NCI-H187 (cell line): ENCODE measurements at regions not wholly inside any gene's neighbourhood (a gene's known extent, or its start where the extent isn't known, plus 50 kb on each side); places are given as distances from the start of the nearest gene placed in this dataset.
"Not testable (repeated sequence)": the region's sequence is repeated elsewhere in the genome, so short reads cannot be mapped to it uniquely, and the experiment has no call there.

Source experiments
- DNase-seq, 2 experiments: peaks; one replicate each; lab custom pipeline; 2025; lab: John Stamatoyannopoulos, UW

DNA sequence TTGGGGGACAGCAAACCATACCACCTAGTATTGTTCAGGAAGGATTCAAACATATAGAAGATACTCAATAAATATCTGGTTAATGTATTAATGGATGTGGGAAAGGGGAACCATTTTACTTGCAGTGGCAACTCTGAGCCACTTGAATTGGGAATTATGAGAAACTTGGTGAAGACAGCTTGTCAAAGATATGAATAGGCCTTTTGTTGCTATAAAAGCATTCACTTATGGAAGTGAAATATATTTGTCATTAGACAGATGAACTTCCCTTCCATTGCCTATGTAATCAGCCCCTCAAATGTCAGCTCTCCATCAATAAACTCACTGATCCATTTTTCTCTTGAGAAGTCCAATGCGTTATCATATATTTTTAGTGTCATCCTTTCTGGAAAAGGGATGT, 56.1 kb downstream of the GPR85 start:
- DNase-seq: no peak

DNA sequence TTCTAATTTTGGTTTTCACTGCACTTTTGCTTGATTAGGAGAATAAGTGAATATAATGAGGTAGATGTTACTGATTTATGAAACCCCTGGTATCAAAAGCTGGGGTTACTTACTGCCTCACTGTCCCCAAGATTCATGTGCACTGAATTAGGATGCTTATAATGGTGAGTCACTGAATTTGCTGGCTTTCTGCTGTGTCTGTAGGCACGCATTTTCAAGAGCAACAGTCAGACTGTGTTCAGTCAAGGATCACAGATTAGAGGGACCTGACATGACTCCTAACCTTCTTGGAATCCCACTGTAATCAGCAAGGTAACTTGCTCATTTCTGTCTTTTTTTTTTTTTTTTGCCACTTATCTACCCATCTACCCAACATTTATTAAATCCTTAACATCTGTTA, 59.7 kb downstream of the GPR85 start:
- no peak for DNase-seq

DNA sequence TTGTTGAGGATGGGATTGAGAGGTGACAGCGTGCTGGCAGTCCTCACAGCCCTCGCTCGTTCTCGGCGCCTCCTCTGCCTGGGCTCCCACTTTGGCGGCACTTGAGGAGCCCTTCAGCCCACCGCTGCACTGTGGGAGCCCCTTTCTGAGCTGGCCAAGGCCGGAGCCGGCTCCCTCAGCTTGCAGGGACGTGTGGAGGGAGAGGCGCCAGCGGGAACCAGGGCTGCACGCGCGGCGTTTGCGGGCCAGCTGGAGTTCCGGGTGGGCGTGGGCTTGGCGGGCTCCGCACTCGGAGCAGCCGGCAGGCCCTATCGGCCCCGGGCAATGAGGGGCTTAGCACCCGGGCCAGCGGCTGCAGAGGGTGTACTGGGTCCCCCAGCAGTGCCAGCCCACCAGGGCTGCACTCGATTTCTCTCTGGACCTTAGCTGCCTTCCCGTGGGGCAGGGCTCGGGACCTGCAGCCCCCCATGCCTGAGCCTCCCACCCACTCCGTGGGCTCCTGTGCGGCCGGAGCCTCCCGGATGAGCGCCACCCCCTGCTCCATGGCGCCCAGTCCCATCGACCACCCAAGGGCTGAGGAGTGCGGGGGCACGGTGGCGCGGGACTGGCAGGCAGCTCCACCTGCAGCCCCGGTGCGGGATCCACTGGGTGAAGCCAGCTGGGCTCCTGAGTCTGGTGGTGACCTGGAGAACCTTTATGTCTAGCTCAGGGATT, 69.3 kb downstream of the GPR85 start:
- DNase-seq: not testable (repeated sequence)

DNA sequence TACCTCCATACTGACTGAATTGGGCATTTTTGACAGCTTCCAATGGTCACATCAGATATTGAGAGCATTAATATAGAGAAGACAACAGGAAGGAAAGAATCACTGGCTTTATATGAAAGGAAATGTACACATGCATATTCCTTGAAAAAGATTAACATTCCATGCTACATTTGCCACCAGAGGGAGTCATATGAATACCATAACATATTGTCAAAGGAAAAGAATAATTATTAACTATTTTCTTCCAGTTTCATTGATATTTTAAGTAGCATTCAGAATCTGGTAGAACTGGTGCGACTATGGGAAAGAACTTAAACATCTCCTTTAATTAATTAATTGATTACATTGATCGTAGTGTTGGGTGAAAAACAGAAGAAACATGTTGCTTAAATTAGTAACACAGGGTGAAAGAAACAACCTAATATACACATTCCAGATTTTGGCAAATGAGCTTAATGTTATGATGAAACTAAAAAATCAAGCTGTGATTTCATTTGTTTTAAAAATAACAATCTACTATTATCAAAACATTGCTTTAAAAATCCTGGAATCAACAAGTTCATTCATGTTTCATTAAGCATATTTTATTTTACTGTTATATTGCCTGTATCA, 71.5 kb downstream of the GPR85 start:
- DNase-seq: no peak

DNA sequence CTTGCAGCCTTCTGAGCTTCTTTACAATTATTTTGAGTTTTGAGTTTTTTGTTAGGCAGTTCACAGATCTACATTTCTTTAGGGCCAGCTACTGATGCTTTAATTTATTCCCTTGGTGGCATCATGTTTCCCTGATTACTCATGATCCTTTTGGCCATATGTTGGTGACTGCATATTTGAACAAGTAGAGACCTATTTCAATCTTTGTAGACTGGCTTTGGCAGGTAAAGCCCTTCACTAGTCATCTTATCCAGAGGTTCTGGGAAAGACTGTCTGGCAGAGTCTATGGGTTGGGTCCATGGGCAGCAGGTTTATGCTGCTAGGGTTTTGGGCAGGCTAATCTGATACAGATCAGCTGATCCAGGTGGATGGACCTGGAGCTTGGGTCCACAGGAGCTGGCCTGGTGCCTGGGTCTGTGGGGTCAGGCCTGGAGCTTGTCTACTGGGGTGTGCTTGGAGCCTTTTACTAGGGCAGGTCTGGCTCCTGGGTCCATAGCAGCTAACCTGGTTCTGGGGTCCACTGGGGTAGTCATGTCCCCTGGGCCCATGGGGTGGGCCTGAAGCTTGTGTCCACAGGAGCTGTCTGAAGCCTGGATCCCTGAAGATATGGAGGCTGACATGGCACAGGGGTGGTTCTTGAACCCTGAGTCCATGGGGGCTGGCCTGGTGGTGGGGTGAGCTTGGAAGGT, 72.7 kb downstream of the GPR85 start:
- DNase-seq: no peak

DNA sequence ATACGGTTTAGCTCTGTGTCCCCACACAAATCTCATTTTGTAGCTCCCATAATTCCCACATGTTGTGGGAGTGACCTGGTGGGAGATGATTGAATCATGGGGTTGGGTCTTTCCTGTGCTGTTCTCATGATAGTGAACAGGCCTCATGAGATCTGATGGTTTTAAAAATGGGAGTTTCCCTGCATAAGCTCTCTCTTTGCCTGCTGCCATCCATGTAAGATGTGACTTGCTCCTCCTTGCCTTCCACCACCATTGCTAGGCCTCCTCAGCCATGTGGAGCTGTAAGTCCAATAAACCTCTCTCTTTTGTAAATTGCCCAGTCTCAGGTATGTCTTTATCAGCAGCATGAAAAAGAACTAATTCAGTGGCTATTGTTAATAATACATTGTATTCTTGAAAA, 73.8 kb downstream of the GPR85 start:
- not testable (repeated sequence) for DNase-seq

DNA sequence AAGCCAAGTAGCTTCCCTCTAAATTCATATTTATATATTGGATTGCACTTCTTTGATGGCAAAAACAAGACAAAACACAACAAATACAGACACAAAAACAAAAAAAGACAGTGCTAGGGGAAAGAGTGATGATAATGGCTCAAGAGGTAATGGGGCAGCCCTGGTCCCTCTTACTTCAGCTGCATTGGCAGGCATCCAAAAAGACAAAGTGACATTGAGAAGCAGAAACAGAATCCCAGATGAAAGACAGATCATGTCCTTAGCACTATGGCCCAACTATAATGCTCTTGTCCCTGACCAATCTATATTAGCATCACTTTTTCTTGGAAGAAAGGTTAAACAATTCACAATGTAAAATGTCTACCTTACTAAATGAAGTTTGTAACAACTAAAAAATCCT, 76.2 kb downstream of the GPR85 start:
- DNase-seq: no peak

DNA sequence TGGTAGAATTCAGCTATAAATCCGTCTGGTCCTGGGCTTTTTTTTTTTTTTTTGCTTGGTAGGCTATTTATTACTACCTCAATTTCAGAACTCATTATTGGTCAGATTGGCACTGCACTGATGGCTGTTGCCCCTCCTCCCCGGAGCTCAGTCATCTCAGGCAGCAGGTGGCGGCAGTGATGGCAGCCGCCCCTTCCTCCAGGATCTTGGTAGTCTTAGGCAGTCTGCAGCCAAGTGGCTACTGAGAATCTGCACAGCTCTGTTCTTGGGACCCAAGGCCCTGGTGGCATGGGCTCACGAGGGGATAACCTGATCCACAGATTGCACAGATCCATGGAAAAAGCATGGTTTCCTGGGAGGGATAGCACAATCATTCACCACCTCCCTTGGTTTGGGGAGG, 77.9 kb downstream of the GPR85 start:
- DNase-seq: no peak

DNA sequence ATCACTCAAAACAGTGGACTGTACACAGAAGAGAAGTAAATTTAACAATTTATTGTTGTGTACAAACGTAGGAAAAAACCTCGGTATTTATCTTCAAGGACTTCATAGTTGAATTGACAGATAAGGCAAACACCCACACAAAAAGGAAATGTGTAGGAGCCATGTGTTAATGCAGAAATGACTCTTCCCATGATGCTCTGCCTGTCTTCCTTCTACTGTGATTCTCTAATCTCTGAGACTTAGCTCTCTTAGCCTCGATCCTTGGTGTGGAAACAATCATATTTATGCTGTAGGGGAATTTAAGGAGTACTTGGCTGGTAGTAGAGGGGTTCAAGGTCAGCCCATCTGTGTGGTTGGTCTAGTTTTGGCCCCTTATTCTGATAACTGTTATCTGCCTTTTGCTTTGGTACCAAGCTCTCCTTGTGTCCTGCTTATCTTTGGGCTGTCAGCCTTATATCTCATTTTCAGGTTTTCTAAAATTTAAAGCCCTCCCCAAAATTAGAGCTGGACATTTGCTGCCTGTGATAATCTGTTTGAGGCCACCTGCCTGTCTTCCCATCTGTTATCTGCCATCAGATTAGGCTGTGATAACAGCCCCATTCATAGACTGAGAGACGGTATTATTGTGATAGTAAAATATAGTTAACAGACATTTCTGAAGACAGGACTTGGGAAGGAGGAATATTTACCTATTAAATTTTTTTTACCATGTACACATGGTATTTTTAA, 81.7 kb downstream of the GPR85 start:
- no peak for DNase-seq

DNA sequence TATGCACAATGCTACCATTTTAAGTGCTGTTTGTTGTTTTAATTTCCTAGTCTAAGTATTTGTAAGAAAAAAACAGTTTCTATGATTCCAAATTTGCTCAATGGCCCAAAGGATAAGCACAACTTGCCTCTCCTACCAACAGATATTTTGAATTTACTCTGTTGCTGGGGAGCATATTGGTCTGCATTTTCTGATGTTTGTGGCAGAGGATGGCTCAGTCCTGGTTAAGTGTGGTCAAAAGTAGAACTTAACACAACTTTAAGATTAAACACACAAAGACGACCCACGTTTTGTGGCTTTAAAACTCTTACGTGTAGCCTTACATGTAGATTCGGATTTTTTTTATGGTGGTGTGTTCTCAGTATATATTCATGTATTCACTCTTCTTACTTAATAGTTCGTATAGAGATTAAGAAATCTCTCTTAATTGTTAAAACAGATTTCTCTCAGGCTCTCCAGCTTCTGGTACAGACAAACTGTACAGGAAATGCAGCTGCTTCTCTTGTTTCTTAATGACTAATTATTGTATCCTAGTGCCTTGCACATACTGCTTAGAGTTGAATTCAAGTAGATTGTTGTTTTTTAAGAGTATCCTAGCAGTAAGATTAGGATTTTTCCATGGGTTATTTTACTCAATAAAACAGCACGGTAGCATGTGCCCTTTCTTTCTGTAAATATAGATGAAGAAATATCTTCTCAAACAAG, 86.2 kb downstream of the GPR85 start:
- no peak for DNase-seq

DNA sequence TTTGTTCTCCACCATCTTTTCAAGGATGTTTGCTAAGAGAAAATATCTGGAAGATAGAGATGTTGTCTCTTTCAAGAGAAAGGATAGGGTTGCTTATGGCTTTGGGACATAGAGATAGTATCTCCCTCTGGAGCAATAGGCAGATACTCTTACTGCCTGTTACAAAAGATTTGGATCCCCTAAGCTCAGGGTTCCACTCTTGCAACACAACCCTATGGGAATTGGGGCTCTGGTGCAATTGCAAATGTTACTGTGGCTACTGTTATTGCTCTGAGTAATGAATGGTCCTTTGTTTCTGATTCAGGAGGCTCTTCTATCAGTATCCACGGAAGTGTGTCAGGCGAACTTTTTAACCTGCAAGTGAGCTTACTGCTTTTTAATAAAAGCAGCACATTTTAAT, 88.8 kb downstream of the GPR85 start:
- DNase-seq: no peak

DNA sequence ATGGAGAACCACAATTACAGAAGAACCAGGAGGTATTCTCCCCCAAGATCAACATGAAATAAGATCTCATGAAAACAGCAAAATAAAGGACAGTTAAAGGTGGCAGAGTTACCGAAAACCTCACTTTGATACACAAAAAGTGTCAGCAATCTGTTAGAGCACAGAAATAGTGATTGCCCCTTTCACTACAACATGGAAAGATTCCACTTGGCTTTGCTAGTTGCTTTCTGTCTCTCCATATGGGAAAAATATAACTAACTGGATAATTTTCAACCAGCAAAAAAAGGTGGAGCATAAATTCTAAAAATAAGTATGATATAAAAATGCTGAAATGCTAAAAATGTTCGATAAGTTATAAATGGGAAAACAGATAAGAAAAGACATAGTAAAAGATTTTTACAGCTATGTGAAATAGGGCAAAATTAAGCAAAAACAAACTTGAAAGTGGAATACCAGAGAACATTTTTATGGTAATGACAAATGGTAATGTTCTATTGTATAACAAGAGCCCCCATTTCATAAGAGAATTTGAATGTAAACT, 90.2 kb downstream of the GPR85 start:
- DNase-seq: no peak

DNA sequence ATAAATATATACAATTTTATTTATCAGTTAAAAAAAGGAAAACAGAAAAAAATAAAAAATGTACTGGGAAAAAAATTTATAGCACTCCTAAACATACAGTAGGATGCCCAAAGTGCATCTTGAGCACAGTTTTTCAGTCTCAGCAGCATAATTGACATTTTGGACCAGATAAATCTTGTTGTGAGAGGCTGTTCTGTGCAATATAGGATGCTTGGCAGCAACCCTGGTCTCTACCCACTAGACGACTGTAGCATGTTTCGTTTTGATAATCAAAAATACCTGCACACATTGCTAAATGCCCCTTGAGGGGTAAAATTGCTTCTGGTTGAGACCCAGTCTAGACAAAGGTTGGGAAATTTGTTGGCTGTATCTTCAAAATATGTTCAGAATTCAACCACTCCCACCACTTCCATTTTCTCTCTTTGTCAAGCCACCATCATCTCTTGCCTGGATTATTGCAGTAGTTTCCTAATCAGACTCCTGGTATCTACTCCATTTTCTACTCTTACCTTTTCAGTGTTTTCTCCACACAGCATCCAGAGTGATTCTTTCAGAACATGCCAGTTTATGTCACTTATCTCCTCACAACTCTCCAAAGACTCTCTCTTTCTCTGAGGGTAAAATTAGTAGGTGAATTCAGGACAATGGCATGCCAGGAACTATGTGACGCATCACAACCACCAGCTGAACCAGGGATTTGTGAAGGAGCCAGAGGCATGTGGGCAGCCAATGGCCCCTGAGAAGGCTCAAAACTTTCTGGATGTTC, 91.4 kb downstream of the GPR85 start:
- DNase-seq: no peak

DNA sequence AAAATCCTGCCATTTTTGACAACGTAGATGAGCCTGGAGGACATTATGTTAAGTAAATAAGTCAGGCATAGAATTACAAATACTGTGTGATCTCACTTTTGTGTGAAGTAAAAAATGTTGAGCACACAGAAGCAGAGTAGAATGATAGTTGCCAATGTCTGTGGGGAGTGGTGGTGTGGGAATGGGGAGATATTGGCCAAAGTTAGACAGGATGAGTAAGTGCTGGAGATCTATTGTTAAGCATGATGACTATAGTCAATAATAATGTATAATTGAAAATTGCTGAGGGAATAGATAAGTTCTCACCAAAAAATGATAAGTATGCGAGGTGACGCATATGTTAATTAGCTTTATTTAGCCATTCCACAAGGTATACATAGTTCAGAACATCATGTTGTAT, 92.0 kb downstream of the GPR85 start:
- DNase-seq: no peak

DNA sequence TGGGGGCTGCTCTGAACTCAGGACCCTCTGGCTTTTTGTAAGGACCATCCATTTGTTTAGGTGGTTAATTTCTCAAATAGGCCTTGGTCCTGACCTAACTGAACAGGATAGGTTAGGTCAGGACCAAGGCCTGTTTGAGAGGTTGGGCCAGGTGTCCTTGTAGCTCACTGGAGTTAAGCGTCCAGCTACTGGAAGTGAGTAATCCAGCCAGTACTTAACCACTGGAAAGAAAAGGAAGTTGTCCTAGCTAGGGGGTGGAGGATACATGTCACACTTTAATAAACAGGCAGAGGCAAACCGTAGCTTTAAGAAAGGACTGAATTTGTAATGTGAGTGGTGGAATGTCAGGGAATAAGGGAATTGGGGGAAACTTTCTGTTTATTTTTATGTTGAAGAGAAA, 96.0 kb downstream of the GPR85 start:
- DNase-seq: no peak

DNA sequence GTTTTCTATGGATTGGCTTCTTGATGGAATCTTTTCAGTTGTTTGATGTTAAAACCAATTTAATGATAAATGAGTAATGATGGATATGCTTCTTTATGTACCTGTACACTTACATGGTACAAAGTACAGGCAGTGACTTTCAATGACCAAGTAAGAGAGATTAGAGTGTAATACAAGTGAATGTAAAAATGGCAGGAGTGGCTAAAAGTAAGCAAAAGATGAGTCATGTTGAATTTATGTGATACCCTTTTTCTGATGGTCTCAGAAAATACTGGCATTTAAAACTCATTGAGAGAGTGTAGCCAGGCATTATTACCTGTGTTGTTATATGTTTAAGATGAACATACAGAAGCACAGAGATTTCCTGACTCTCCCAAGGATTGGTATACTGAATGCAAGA, 97.1 kb downstream of the GPR85 start:
- no peak for DNase-seq

DNA sequence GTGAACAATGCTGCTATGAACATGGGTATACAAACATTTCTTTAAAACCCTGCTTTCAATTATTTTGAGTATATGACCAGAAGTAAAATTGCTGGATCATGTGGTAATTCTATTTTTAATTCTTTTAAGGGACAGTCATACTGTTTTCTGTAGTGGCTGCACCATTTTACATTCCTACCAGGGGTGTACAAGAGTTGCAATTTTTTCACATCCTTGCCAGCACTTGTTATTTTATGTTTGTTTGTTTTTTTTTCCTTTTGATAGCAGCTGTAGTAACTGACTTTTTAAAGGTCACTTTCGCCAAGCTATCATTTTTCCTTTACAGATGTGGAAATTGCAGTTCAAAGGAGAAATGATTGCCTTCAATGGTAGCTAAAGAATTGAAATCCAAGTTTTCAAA, 99.5 kb downstream of the GPR85 start:
- no peak for DNase-seq

DNA sequence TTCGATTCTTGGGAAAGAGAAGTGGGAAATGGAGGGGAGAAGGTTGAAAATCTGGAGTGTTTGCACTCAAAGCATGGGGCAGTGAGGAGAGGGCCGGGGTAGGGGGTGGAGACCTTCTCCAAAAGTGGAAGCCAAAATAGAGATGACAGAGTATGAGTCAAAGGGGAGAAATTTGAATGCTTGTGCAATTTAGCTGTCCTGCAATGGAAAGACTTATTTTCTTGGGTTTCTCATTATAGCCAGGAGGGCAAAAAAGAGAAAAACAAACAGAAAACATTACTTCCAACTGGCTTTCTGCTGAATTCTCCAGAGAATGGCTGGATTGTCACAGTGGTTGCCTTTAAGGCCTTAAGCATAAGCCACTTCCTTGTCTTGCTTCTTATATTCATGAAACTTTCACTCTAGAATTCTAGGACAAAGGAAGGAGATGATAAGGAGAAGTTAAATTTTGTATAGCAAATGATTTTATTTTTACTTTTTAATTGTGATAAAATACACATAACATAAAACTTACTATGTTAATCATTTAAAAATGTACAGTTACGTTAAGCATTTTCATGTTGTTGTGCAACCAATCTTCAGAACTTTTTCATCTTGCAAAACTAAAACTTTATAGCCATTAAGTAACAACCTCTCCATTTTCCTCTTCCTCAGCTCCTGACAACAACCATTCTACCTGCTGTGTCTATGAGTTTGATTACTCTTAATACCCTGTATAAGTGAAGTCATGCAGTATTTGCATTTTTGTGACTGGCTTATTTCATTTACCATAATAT, 100.2 kb downstream of the GPR85 start:
- DNase-seq: no peak

DNA sequence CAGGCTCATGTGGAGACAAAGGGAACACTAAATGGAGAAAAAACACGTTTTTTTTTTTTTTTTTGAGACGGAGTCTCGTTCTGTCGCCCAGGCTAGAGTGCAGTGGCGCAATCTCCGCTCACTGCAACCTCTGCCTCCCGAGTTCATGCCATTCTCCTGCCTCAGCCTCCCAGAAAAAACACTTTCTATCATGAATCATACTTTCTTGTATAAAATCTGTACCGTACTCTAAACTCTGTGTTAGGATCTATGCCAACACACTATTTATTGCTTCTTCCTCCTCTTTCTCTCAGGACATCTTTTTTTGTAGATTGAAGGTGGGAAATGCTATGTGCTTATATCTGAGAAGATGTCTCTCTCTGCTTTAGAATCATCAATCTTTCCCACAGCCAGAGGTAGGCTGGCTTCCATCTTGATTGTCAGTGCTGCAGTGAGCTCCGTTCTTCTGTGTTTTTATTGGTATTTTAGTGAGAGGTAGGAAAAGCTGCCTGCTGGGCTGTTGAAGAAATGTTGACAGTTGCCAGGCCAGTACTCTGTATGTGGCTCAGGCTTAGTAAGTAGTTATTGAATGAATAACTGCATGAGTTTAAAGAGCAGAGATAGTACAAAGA, 101.1 kb downstream of the GPR85 start:
- DNase-seq: no peak
